Neural progenitor cell (in vitro differentiated cells): ENCODE measurements at regions not wholly inside any gene's neighbourhood (a gene's known extent, or its start where the extent isn't known, plus 50 kb on each side); places are given as distances from the start of the nearest gene placed in this dataset.

ENCODE experiments used
- DNase-seq: peaks from one replicate; pipeline ENCODE4 v3.0.0-alpha.2; 2016; ENCODE audit warnings: low spot score
- H2AFZ ChIP-seq: fragments of 200-600 bp; sonication (generic); replicated peaks from 2 replicates; pipeline ENCODE4 v1.6.1; 2016; ENCODE audit warnings: antibody characterized with exemption
- H3F3A ChIP-seq: fragments of 200-600 bp; sonication (generic); 2 replicates; pipeline ENCODE4 v1.6.1; 2016; ENCODE audit warnings: antibody characterized with exemption, low read depth
- H3K27ac ChIP-seq: fragments of 200-600 bp; sonication (generic); 2 replicates; pipeline ENCODE4 v1.5.1; 2016; ENCODE audit warnings: mild to moderate bottlenecking
- H3K27me3 ChIP-seq: fragments of 200-600 bp; sonication (generic); 2 replicates; pipeline ENCODE4 v1.6.1; 2016; ENCODE audit warnings: mild to moderate bottlenecking, moderate library complexity
- H3K36me3 ChIP-seq: fragments of 200-600 bp; sonication (generic); 2 replicates; pipeline ENCODE4 v1.5.1; 2016
- H3K4me1 ChIP-seq: fragments of 200-600 bp; sonication (generic); 2 replicates; pipeline ENCODE4 v1.6.1; 2016; ENCODE audit warnings: mixed run types
- H3K4me2 ChIP-seq: fragments of 200-600 bp; sonication (generic); 2 replicates; pipeline ENCODE4 v1.6.1; 2016
- H3K4me3 ChIP-seq: fragments of 200-600 bp; sonication (generic); 2 replicates; pipeline ENCODE4 v1.5.1; 2016
- H3K79me2 ChIP-seq: fragments of 200-600 bp; sonication (generic); 2 replicates; pipeline ENCODE4 v1.6.1; 2016; ENCODE audit warnings: low read depth
- H3K9ac ChIP-seq: fragments of 200-600 bp; sonication (generic); 2 replicates; pipeline ENCODE4 v1.6.1; 2016
- H3K9me3 ChIP-seq: fragments of 200-600 bp; sonication (generic); 2 replicates; pipeline ENCODE4 v1.5.1; 2016; ENCODE audit warnings: low read depth
- H4K20me1 ChIP-seq: fragments of 200-600 bp; sonication (generic); 2 replicates; pipeline ENCODE4 v1.6.1; 2016; ENCODE audit warnings: low read depth
- H3K27ac Mint-ChIP-seq: 3 replicates; pipeline ENCODE4 v1.8.0; 2021; ENCODE audit warnings: mixed read lengths
- H3K27me3 Mint-ChIP-seq: 2 replicates; pipeline ENCODE4 v1.8.0; 2022; ENCODE audit warnings: low read depth, mild to moderate bottlenecking, inconsistent platforms, moderate library complexity, mixed read lengths; ENCODE audit not compliant: insufficient read depth
- H3K36me3 Mint-ChIP-seq: 3 replicates; pipeline ENCODE4 v1.8.0; 2021; ENCODE audit warnings: mixed read lengths
- H3K4me1 Mint-ChIP-seq: 3 replicates; pipeline ENCODE4 v1.8.0; 2021; ENCODE audit warnings: mixed read lengths
- H3K4me3 Mint-ChIP-seq: 3 replicates; pipeline ENCODE4 v1.8.0; 2021; ENCODE audit warnings: mild to moderate bottlenecking, moderate library complexity, mixed read lengths
- H3K9me3 Mint-ChIP-seq: 3 replicates; pipeline ENCODE4 v1.8.0; 2020; ENCODE audit warnings: mixed read lengths
- CTCF ChIP-seq: fragments of 200-600 bp; sonication (generic); IDR thresholded peaks from 2 replicates; pipeline ENCODE4 v1.5.1; 2017; ENCODE audit warnings: antibody characterized with exemption, mild to moderate bottlenecking
- EZH2 ChIP-seq: fragments of 200-600 bp; sonication (generic); IDR thresholded peaks from 2 replicates; pipeline ENCODE4 v1.6.1; 2017; ENCODE audit warnings: antibody characterized with exemption, mild to moderate bottlenecking, moderate library complexity
- EZH2phosphoT487 ChIP-seq: fragments of 200-600 bp; sonication (generic); IDR thresholded peaks from 2 replicates; pipeline ENCODE4 v1.6.1; 2017; ENCODE audit warnings: antibody characterized with exemption

GRCh38 chr2:192887337-192887736 lies 692.6 kb upstream of the TMEFF2 start:
- H3K4me3 Mint-ChIP-seq, result no peak overlapping the region
- Histone ChIP-seq H3K27ac (no peak overlapping the region), H3K9ac (no peak overlapping the region), H3K4me1 (no peaks in the 10 kb centered on the region), H3K79me2 (no peaks in the 10 kb centered on the region), H3K4me2 (no peak overlapping the region), H2AFZ (no peak overlapping the region), H3K9me3 (no peaks in the 10 kb centered on the region), H4K20me1 (no peaks in the 10 kb centered on the region), H3K4me3 (no peak overlapping the region), H3K27me3 (no peaks in the 10 kb centered on the region), H3K36me3 (no peaks in the 10 kb centered on the region), H3F3A (no peaks in the 10 kb centered on the region)
- no peak overlapping the region for H3K27ac Mint-ChIP-seq
- TF ChIP-seq CTCF (no peak), EZH2 (no peak), EZH2phosphoT487 (no peak)
- H3K4me1 Mint-ChIP-seq, result no peaks in the 10 kb centered on the region
- no peak for DNase-seq
- no peaks in the 10 kb centered on the region for H3K9me3 Mint-ChIP-seq
- peaks cover 2% of the 10 kb centered on the region for H3K27me3 Mint-ChIP-seq
- no peaks in the 10 kb centered on the region for H3K36me3 Mint-ChIP-seq

- Histone ChIP-seq H3K9me3 (no peaks in the 10 kb centered on the region), H3K36me3 (no peaks in the 10 kb centered on the region), H3K27ac (no peak overlapping the region), H3K27me3 (no peaks in the 10 kb centered on the region), H4K20me1 (no peaks in the 10 kb centered on the region), H3K79me2 (no peaks in the 10 kb centered on the region), H2AFZ (no peak overlapping the region), H3F3A (no peaks in the 10 kb centered on the region), H3K4me3 (no peak overlapping the region), H3K4me1 (no peaks in the 10 kb centered on the region), H3K9ac (no peak overlapping the region), H3K4me2 (no peak overlapping the region)
- Mint-ChIP-seq H3K4me3 (no peak overlapping the region), H3K9me3 (no peaks in the 10 kb centered on the region), H3K27ac (no peak overlapping the region), H3K36me3 (no peaks in the 10 kb centered on the region), H3K27me3 (peaks cover 2% of the 10 kb centered on the region), H3K4me1 (no peaks in the 10 kb centered on the region)
- no peak for DNase-seq
- TF ChIP-seq EZH2, result no peak
- TF ChIP-seq EZH2phosphoT487, result no peak
- TF ChIP-seq CTCF, result no peak
These were observed 691.9 kb upstream of the TMEFF2 start for GRCh38 chr2:192886636-192887035.

- H3K36me3 Mint-ChIP-seq, result no peaks in the 10 kb centered on the region
- no peaks in the 10 kb centered on the region for H3K27me3 ChIP-seq
- no peak overlapping the region for H3K4me3 Mint-ChIP-seq
- peaks cover 2% of the 10 kb centered on the region for H3K27me3 Mint-ChIP-seq
- no peaks in the 10 kb centered on the region for H3K9me3 ChIP-seq
- H3K27ac Mint-ChIP-seq, result no peak overlapping the region
- H3K4me1 Mint-ChIP-seq, result no peaks in the 10 kb centered on the region
- H3F3A ChIP-seq, result no peaks in the 10 kb centered on the region
- TF ChIP-seq EZH2, result no peak
- TF ChIP-seq CTCF, result no peak
- TF ChIP-seq EZH2phosphoT487, result no peak
- H4K20me1 ChIP-seq, result no peaks in the 10 kb centered on the region
- no peak overlapping the region for H2AFZ ChIP-seq
- H3K9me3 Mint-ChIP-seq, result no peaks in the 10 kb centered on the region
- no peaks in the 10 kb centered on the region for H3K4me1 ChIP-seq
- no peaks in the 10 kb centered on the region for H3K79me2 ChIP-seq
- H3K9ac ChIP-seq, result no peak overlapping the region
- no peak for DNase-seq
- no peaks in the 10 kb centered on the region for H3K36me3 ChIP-seq
- H3K27ac ChIP-seq, result no peak overlapping the region
- H3K4me2 ChIP-seq, result no peak overlapping the region
- H3K4me3 ChIP-seq, result no peak overlapping the region
These were observed 690.9 kb upstream of the TMEFF2 start for GRCh38 chr2:192885569-192886160.
